ENCODE measurements at regions not wholly inside any gene's neighbourhood (a gene's known extent, or its start where the extent isn't known, plus 50 kb on each side); places are given as distances from the start of the nearest gene placed in this dataset.

DNA sequence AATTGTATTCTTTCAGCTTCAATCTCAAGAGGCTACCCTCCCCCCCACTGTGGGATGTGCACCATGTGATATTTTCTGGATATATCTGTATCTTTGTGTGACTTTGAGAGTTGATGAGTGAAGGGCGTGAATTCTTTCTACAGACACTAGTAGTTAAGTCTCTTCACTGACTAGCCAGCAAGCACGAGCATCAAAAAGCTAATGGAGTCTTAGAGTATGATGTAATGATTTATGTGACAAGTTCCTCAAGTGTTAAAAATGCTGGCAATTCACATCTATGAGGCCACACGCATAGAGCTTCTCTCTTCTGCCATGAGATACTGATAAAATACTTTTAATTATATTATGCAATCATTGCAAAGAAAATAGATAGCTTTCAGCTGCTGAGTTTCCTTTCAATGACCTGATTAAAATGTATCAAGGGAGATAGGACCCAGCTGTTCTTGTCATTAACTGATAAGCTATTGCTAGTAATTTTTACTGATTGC is 304.8 kb downstream of the TRIB2 start:
- no peak overlapping the region for H3K27ac Mint-ChIP-seq
- no peak for DNase-seq (ENCODE audit: low spot score, unreplicated experiment)
- no peaks in the 10 kb centered on the region for H3K27me3 Mint-ChIP-seq
- no peaks in the 10 kb centered on the region for H3K4me1 Mint-ChIP-seq (ENCODE audit: low read depth)
- H3K9me3 Mint-ChIP-seq (ENCODE audit: low read depth) = no peaks in the 10 kb centered on the region
- TF ChIP-seq, protein P1, sequence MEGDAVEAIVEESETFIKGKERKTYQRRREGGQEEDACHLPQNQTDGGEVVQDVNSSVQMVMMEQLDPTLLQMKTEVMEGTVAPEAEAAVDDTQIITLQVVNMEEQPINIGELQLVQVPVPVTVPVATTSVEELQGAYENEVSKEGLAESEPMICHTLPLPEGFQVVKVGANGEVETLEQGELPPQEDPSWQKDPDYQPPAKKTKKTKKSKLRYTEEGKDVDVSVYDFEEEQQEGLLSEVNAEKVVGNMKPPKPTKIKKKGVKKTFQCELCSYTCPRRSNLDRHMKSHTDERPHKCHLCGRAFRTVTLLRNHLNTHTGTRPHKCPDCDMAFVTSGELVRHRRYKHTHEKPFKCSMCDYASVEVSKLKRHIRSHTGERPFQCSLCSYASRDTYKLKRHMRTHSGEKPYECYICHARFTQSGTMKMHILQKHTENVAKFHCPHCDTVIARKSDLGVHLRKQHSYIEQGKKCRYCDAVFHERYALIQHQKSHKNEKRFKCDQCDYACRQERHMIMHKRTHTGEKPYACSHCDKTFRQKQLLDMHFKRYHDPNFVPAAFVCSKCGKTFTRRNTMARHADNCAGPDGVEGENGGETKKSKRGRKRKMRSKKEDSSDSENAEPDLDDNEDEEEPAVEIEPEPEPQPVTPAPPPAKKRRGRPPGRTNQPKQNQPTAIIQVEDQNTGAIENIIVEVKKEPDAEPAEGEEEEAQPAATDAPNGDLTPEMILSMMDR (IDR thresholded peaks at IDR 0.05; ENCODE audit: unreplicated experiment) = no peak
- H3K36me3 Mint-ChIP-seq (ENCODE audit: insufficient read depth) = no peaks in the 10 kb centered on the region
- H3K4me3 Mint-ChIP-seq (ENCODE audit: low read depth) = no peak overlapping the region

DNA sequence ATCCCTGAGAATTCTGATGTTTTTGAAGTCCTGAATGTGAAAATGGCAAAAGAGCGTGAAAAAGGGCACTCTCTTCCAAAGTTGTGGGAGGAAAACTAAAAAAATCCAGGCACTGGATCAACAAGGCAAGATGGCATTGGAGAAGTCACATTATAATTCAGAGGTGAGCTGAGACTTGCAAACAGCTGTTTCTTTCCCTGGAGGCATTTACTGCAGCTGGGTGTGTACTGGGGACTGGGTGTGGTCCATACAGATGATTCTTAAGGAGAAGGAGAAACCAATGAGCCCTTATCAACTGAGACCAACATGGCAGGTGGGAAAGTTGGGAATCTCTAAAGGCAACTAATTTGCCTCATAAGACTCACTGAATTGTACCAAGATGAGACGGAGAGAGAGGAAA is 313.9 kb downstream of the TRIB2 start:
- H3K27ac Mint-ChIP-seq = no peak overlapping the region
- TF ChIP-seq, protein P1 (IDR thresholded peaks at IDR 0.05; ENCODE audit: unreplicated experiment) = no peak
- no peaks in the 10 kb centered on the region for H3K36me3 Mint-ChIP-seq (ENCODE audit: insufficient read depth)
- peaks cover 3% of the 10 kb centered on the region for H3K9me3 Mint-ChIP-seq (ENCODE audit: low read depth)
- no peaks in the 10 kb centered on the region for H3K4me1 Mint-ChIP-seq (ENCODE audit: low read depth)
- H3K27me3 Mint-ChIP-seq = no peaks in the 10 kb centered on the region
- no peak for DNase-seq (ENCODE audit: low spot score, unreplicated experiment)
- no peak overlapping the region for H3K4me3 Mint-ChIP-seq (ENCODE audit: low read depth)

DNA sequence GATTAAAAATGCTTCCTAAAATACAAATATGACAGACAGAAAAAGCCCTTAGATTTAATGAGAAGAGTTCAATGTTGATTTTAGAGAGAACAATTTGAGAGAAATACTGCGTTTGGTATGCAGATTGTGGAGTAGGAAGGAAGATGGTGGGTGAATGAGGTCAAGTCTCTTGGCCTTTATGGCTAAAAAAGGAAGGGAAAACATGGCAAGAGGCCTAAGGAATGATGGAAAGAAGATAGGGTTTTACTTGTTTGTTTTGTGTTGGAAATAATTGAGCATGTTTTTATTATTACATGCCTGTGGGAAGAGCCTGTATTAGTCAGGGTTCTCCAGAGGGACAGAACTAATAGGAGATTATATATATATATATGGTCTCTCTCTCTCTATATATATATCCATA is 318.1 kb downstream of the TRIB2 start:
- Mint-ChIP-seq H3K27me3 (no peaks in the 10 kb centered on the region), H3K27ac (no peak overlapping the region), H3K4me1 (ENCODE audit: low read depth) (no peaks in the 10 kb centered on the region), H3K4me3 (ENCODE audit: low read depth) (no peak overlapping the region), H3K9me3 (ENCODE audit: low read depth) (no peaks in the 10 kb centered on the region), H3K36me3 (ENCODE audit: insufficient read depth) (no peaks in the 10 kb centered on the region)
- no peak for DNase-seq (ENCODE audit: low spot score, unreplicated experiment)
- TF ChIP-seq, protein P1 (IDR thresholded peaks at IDR 0.05; ENCODE audit: unreplicated experiment) = no peak

DNA sequence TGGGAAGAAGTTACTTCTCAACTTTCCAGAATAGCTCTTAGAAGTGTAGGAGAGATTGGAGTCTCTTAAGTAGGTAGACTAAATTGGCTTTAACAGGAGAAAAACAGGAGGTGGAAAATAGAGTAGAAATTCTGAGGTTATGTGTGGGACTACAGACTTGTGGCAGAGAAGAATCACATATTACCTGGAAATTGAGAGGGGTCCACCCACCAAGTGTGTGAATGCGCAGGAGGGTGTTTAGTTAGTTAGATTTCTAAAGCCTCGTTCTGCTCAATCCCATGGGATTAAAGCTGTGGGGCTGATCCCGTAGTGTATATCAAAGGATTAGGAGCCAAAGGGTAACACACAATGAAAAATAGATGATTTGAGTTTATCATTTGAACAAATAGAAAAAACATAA is 319.1 kb downstream of the TRIB2 start:
- DNase-seq (ENCODE audit: low spot score, unreplicated experiment) = no peak
- Mint-ChIP-seq H3K27ac (no peak overlapping the region), H3K4me1 (ENCODE audit: low read depth) (no peaks in the 10 kb centered on the region), H3K4me3 (ENCODE audit: low read depth) (no peak overlapping the region), H3K27me3 (no peaks in the 10 kb centered on the region), H3K36me3 (ENCODE audit: insufficient read depth) (no peaks in the 10 kb centered on the region), H3K9me3 (ENCODE audit: low read depth) (peaks cover 4% of the 10 kb centered on the region)
- TF ChIP-seq, protein P1 (IDR thresholded peaks at IDR 0.05; ENCODE audit: unreplicated experiment) = no peak

DNA sequence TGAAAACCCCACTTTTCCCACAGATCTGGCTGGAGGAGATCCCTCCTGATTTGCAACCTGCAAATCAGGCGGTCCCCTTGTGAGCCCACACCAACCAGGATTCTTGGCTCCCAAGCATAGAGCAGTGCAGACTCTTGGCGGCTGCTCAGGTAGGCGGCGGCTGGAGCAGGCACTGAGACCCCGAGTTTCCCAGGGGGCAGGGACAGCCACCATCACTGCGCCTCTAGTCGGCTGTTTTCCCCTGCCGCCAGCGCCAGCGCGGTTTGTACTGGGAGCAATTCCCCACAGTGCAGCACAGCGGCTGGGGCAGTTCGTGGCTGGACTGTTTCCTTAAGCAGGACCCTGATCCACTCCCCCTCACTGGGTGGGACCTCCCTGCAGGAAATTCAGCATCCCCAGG is 323.3 kb downstream of the TRIB2 start:
- Mint-ChIP-seq H3K27ac (no peak overlapping the region), H3K9me3 (ENCODE audit: low read depth) (peaks cover 18% of the 10 kb centered on the region), H3K36me3 (ENCODE audit: insufficient read depth) (no peaks in the 10 kb centered on the region), H3K4me3 (ENCODE audit: low read depth) (no peak overlapping the region), H3K4me1 (ENCODE audit: low read depth) (no peaks in the 10 kb centered on the region), H3K27me3 (peaks cover 11% of the 10 kb centered on the region)
- no peak for DNase-seq (ENCODE audit: low spot score, unreplicated experiment)
- TF ChIP-seq, protein P1 (IDR thresholded peaks at IDR 0.05; ENCODE audit: unreplicated experiment) = no peak
